ENCODE measurements at regions not wholly inside any gene's neighbourhood (a gene's known extent, or its start where the extent isn't known, plus 50 kb on each side); places are given as distances from the start of the nearest gene placed in this dataset.

DNA sequence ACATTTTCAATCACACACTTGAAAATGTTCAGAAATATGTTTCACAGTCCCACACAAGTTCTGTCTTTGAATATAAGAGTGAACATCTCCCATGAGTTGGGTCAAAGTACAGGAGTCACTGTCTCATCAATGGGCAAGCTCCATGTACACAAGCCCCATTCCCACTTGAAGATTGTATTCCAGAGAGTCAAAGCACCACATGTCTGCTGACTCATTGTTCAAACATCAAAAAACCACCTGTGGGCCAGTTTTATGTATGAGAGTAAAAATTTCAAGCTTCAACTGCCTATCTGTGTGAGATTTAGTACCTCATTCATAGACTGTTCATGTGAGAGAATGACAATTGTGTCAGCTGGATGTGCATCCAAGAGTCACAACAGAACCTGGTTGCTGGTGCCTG lies 1174.4 kb upstream of the AMELY start:
- TF ChIP-seq, protein P1, sequence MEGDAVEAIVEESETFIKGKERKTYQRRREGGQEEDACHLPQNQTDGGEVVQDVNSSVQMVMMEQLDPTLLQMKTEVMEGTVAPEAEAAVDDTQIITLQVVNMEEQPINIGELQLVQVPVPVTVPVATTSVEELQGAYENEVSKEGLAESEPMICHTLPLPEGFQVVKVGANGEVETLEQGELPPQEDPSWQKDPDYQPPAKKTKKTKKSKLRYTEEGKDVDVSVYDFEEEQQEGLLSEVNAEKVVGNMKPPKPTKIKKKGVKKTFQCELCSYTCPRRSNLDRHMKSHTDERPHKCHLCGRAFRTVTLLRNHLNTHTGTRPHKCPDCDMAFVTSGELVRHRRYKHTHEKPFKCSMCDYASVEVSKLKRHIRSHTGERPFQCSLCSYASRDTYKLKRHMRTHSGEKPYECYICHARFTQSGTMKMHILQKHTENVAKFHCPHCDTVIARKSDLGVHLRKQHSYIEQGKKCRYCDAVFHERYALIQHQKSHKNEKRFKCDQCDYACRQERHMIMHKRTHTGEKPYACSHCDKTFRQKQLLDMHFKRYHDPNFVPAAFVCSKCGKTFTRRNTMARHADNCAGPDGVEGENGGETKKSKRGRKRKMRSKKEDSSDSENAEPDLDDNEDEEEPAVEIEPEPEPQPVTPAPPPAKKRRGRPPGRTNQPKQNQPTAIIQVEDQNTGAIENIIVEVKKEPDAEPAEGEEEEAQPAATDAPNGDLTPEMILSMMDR (IDR thresholded peaks at IDR 0.05) = no peak
- no peak for TF ChIP-seq POLR2A (IDR thresholded peaks at IDR 0.05)
- TF ChIP-seq EP300 (IDR thresholded peaks at IDR 0.05; ENCODE audit: low read depth) = no peak

All from transverse colon (tissue), 3 donors.